ENCODE measurements at regions not wholly inside any gene's neighbourhood (a gene's known extent, or its start where the extent isn't known, plus 50 kb on each side); places are given as distances from the start of the nearest gene placed in this dataset.

- CTCF ChIA-PET: no interaction called here
- H2AFZ ChIP-seq (replicated peaks; ENCODE audit: low read length, poor library complexity): no peak overlapping the region
- no peak overlapping the region for H2BK20ac ChIP-seq (ENCODE audit: low read depth, low read length)
- no peak overlapping the region for H2BK120ac ChIP-seq (ENCODE audit: low read depth, low read length)
- no peak overlapping the region for H3K23ac ChIP-seq (ENCODE audit: low read depth, low read length)
- BruUV-seq (replicated peaks): no TSS peak
- no peak overlapping the region for H4K5ac ChIP-seq (ENCODE audit: low read depth, low read length)
- H3K4ac ChIP-seq (ENCODE audit: low read depth, low read length): no peak overlapping the region
- no peak overlapping the region for H3K4me3 ChIP-seq (ENCODE audit: insufficient read depth, low read depth, low read length)
- no peaks in the 10 kb centered on the region for H3K9me1 ChIP-seq (ENCODE audit: insufficient read depth, low read length)
- DNase-seq (no peak), ATAC-seq (ENCODE audit: low read depth) (no peak)
- H3K27me3 ChIP-seq (ENCODE audit: control insufficient read depth, insufficient read depth, low read length): no peaks in the 10 kb centered on the region; the same call in 1 of the 2 replicates
- no peaks in the 10 kb centered on the region for H3K79me1 ChIP-seq (ENCODE audit: low read depth in 1 of 2, low read length in 2 of 2)
- no peak overlapping the region for H3K18ac ChIP-seq (ENCODE audit: low read depth, low read length)
- POLR2A ChIA-PET (ENCODE audit: unreplicated experiment): no interaction called here
- TF ChIP-seq CHD1 (IDR thresholded peaks at IDR 0.05; ENCODE audit: low read depth, low read length) (no peak), MAFK (IDR thresholded peaks at IDR 0.05; ENCODE audit: low read depth, low read length) (no peak), RCOR1 (IDR thresholded peaks at IDR 0.05; ENCODE audit: insufficient replicate concordance, low read length) (no peak), POLR2A (IDR thresholded peaks at IDR 0.05; ENCODE audit: low read depth, low read length) (no peak), CEBPB (IDR thresholded peaks at IDR 0.05; ENCODE audit: low read depth, low read length) (no peak), RFX5 (IDR thresholded peaks at IDR 0.05; ENCODE audit: low read depth, low read length) (no peak), NFE2L2 (IDR thresholded peaks at IDR 0.05; ENCODE audit: low read depth, low read length) (no peak), MAZ (IDR thresholded peaks at IDR 0.05; ENCODE audit: borderline replicate concordance, low read depth, low read length) (no peak), BHLHE40 (IDR thresholded peaks at IDR 0.05; ENCODE audit: low read depth, low read length) (no peak)
- TF ChIP-seq, protein P1, sequence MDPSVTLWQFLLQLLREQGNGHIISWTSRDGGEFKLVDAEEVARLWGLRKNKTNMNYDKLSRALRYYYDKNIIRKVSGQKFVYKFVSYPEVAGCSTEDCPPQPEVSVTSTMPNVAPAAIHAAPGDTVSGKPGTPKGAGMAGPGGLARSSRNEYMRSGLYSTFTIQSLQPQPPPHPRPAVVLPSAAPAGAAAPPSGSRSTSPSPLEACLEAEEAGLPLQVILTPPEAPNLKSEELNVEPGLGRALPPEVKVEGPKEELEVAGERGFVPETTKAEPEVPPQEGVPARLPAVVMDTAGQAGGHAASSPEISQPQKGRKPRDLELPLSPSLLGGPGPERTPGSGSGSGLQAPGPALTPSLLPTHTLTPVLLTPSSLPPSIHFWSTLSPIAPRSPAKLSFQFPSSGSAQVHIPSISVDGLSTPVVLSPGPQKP (IDR thresholded peaks at IDR 0.05; ENCODE audit: borderline replicate concordance, low read depth, low read length): no peak
- TF ChIP-seq, protein P2, sequence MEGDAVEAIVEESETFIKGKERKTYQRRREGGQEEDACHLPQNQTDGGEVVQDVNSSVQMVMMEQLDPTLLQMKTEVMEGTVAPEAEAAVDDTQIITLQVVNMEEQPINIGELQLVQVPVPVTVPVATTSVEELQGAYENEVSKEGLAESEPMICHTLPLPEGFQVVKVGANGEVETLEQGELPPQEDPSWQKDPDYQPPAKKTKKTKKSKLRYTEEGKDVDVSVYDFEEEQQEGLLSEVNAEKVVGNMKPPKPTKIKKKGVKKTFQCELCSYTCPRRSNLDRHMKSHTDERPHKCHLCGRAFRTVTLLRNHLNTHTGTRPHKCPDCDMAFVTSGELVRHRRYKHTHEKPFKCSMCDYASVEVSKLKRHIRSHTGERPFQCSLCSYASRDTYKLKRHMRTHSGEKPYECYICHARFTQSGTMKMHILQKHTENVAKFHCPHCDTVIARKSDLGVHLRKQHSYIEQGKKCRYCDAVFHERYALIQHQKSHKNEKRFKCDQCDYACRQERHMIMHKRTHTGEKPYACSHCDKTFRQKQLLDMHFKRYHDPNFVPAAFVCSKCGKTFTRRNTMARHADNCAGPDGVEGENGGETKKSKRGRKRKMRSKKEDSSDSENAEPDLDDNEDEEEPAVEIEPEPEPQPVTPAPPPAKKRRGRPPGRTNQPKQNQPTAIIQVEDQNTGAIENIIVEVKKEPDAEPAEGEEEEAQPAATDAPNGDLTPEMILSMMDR (conservative IDR thresholded peaks at IDR 0.05; ENCODE audit: low read depth, low read length): no peak
- H4K8ac ChIP-seq (ENCODE audit: low read depth in 2 of 2, low read length in 2 of 2): no peak overlapping the region
- in situ Hi-C loops (cut with MboI; ENCODE audit: low sequenced_read_pairs): no loop called here
- no peaks in the 10 kb centered on the region for H3K9me3 ChIP-seq (ENCODE audit: control insufficient read depth, insufficient read depth, low read length)
- no peak overlapping the region for H3K56ac ChIP-seq (ENCODE audit: extremely low read depth, insufficient read depth, low read length)
- H4K20me1 ChIP-seq (ENCODE audit: insufficient read depth, low read length): no peaks in the 10 kb centered on the region
- dilution Hi-C loops (cut with HindIII; ENCODE audit: low sequenced_read_pairs, unreplicated experiment): no loop called here
- H2AK5ac ChIP-seq (ENCODE audit: low read depth, low read length): no peak overlapping the region
- H3K14ac ChIP-seq (replicated peaks; ENCODE audit: low read depth, low read length): no peak overlapping the region
- H3K4me1 ChIP-seq (ENCODE audit: control insufficient read depth, insufficient read depth, low read length): no peaks in the 10 kb centered on the region
- H3K4me2 ChIP-seq (ENCODE audit: low read depth, low read length): no peak overlapping the region
- H2BK15ac ChIP-seq (ENCODE audit: low read depth, low read length): no peak overlapping the region
- no peak overlapping the region for H2AK9ac ChIP-seq (replicated peaks; ENCODE audit: low read depth, low read length, poor library complexity)
- H3K9ac ChIP-seq (ENCODE audit: low read depth, low read length): no peak overlapping the region
- H2BK5ac ChIP-seq (ENCODE audit: low read depth, low read length, poor library complexity, severe bottlenecking): no peak overlapping the region
- intact Hi-C loops (cut with micrococcal nuclease): no loop called here
- WGBS, 2 experiments (ENCODE audit: extremely low coverage in 2 of 2, insufficient read length in 1 of 2): no CpG with 5 or more reads among the region's 2 CpGs
- no peak overlapping the region for H3K27ac ChIP-seq (ENCODE audit: insufficient read depth, low read length)
- no peak overlapping the region for H4K91ac ChIP-seq (ENCODE audit: insufficient read depth, low read depth, low read length)
- H3K36me3 ChIP-seq (ENCODE audit: control insufficient read depth, insufficient read depth, low read length): no peaks in the 10 kb centered on the region
These were observed 184.0 kb downstream of the KCNE4 start for GRCh38 chr2:223235986-223236385.

Measured in IMR-90 (cell line).